ENCODE measurements at regions not wholly inside any gene's neighbourhood (a gene's known extent, or its start where the extent isn't known, plus 50 kb on each side); places are given as distances from the start of the nearest gene placed in this dataset.
"Not testable (repeated sequence)": the region's sequence is repeated elsewhere in the genome, so short reads cannot be mapped to it uniquely, and the experiment has no call there.

GRCh38 chrX:26873736-26874135, 589.4 kb downstream of the PPP4R3C start:
- no peak for DNase-seq (ENCODE audit: low spot score)

GRCh38 chrX:26871967-26872366, 591.2 kb downstream of the PPP4R3C start:
- no peak for DNase-seq (ENCODE audit: low spot score)

GRCh38 chrX:26851981-26852380, 611.2 kb downstream of the PPP4R3C start:
- DNase-seq (ENCODE audit: low spot score), result no peak

- no peak for DNase-seq (ENCODE audit: low spot score)
Observed at GRCh38 chrX:26848511-26848910, 614.6 kb downstream of the PPP4R3C start.

- DNase-seq (ENCODE audit: low spot score), result no peak
Observed at GRCh38 chrX:26845056-26845455, 618.1 kb downstream of the PPP4R3C start.

- DNase-seq (ENCODE audit: low spot score), result no peak
Observed at GRCh38 chrX:26822448-26822847, 606.5 kb downstream of the MAGEB5 start.

- no peak for DNase-seq (ENCODE audit: low spot score)
Observed at GRCh38 chrX:26789751-26790150, 573.8 kb downstream of the MAGEB5 start.

GRCh38 chrX:26788402-26788998, 572.5 kb downstream of the MAGEB5 start:
- no peak for DNase-seq (ENCODE audit: low spot score)

GRCh38 chrX:26783512-26784225, 567.7 kb downstream of the MAGEB5 start:
- no peak for DNase-seq (ENCODE audit: low spot score)

GRCh38 chrX:26778320-26778888, 562.4 kb downstream of the MAGEB5 start:
- no peak for DNase-seq (ENCODE audit: low spot score)

- no peak for DNase-seq (ENCODE audit: low spot score)
Observed at GRCh38 chrX:26762253-26762652, 546.3 kb downstream of the MAGEB5 start.

- not testable (repeated sequence) for DNase-seq (ENCODE audit: low spot score)
Observed at GRCh38 chrX:26755760-26756159, 539.8 kb downstream of the MAGEB5 start.

- DNase-seq (ENCODE audit: low spot score), result no peak
Observed at GRCh38 chrX:26747877-26748276, 531.9 kb downstream of the MAGEB5 start.

GRCh38 chrX:26722666-26723428, 506.9 kb downstream of the MAGEB5 start:
- no peak for DNase-seq (ENCODE audit: low spot score)

- no peak for DNase-seq (ENCODE audit: low spot score)
Observed at GRCh38 chrX:26672571-26672970, 456.6 kb downstream of the MAGEB5 start.

GRCh38 chrX:26670521-26670920, 454.6 kb downstream of the MAGEB5 start:
- no peak for DNase-seq (ENCODE audit: low spot score)

- no peak for DNase-seq (ENCODE audit: low spot score)
Observed at GRCh38 chrX:26664919-26665318, 448.9 kb downstream of the MAGEB5 start.

GRCh38 chrX:26653050-26653449, 437.1 kb downstream of the MAGEB5 start:
- no peak for DNase-seq (ENCODE audit: low spot score)

GRCh38 chrX:26651755-26652154, 435.8 kb downstream of the MAGEB5 start:
- DNase-seq (ENCODE audit: low spot score), result no peak

- DNase-seq (ENCODE audit: low spot score), result no peak
Observed at GRCh38 chrX:26649534-26649933, 433.6 kb downstream of the MAGEB5 start.

- DNase-seq (ENCODE audit: low spot score), result no peak
Observed at GRCh38 chrX:26631385-26631784, 415.4 kb downstream of the MAGEB5 start.

GRCh38 chrX:26613956-26614355, 398.0 kb downstream of the MAGEB5 start:
- no peak for DNase-seq (ENCODE audit: low spot score)

GRCh38 chrX:26606971-26607370, 391.0 kb downstream of the MAGEB5 start:
- DNase-seq (ENCODE audit: low spot score), result no peak
